Endothelial cell of umbilical vein (primary cell): ENCODE measurements at regions not wholly inside any gene's neighbourhood (a gene's known extent, or its start where the extent isn't known, plus 50 kb on each side); places are given as distances from the start of the nearest gene placed in this dataset.

Experiments used
- JUN ChIP-seq: IDR thresholded peaks from 2 replicates; pipeline ENCODE4 v1.6.1; 2011; ENCODE audit warnings: borderline replicate concordance, low read depth; ENCODE audit not compliant: insufficient read length, insufficient read depth
- TF ChIP-seq, protein P1 (sequence below), 2 donors: IDR thresholded peaks; 1 replicate in 1 of 2; 2 replicates in 1 of 2; pipeline ENCODE4 v1.5.1; 2011; ENCODE audit warnings: low read length in 2 of 2, mild to moderate bottlenecking in 2 of 2, moderate library complexity in 2 of 2, control low read depth in 1 of 2, inconsistent platforms in 1 of 2, low read depth in 1 of 2; ENCODE audit not compliant: insufficient read depth in 1 of 2; ENCODE audit errors: extremely low read depth in 1 of 2

- TF ChIP-seq JUN, result no peak
- TF ChIP-seq, protein P1, sequence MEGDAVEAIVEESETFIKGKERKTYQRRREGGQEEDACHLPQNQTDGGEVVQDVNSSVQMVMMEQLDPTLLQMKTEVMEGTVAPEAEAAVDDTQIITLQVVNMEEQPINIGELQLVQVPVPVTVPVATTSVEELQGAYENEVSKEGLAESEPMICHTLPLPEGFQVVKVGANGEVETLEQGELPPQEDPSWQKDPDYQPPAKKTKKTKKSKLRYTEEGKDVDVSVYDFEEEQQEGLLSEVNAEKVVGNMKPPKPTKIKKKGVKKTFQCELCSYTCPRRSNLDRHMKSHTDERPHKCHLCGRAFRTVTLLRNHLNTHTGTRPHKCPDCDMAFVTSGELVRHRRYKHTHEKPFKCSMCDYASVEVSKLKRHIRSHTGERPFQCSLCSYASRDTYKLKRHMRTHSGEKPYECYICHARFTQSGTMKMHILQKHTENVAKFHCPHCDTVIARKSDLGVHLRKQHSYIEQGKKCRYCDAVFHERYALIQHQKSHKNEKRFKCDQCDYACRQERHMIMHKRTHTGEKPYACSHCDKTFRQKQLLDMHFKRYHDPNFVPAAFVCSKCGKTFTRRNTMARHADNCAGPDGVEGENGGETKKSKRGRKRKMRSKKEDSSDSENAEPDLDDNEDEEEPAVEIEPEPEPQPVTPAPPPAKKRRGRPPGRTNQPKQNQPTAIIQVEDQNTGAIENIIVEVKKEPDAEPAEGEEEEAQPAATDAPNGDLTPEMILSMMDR (IDR thresholded peaks at IDR 0.05; ENCODE audit: extremely low read depth in 1 of 2, insufficient read depth in 1 of 2, low read depth in 1 of 2, low read length in 2 of 2), result no peak
Measured at GRCh38 chr13:89786531-89786930, 1561.0 kb upstream of the MIR17HG start.
